NCI-H187 (cell line): ENCODE measurements at regions not wholly inside any gene's neighbourhood (a gene's known extent, or its start where the extent isn't known, plus 50 kb on each side); places are given as distances from the start of the nearest gene placed in this dataset.
A peak's percentile ranks its signal among the peaks of the same experiment; 100 is the strongest.

Experiments used
- DNase-seq, 2 experiments: peaks; one replicate each; lab custom pipeline; 2025; lab: John Stamatoyannopoulos, UW

DNA sequence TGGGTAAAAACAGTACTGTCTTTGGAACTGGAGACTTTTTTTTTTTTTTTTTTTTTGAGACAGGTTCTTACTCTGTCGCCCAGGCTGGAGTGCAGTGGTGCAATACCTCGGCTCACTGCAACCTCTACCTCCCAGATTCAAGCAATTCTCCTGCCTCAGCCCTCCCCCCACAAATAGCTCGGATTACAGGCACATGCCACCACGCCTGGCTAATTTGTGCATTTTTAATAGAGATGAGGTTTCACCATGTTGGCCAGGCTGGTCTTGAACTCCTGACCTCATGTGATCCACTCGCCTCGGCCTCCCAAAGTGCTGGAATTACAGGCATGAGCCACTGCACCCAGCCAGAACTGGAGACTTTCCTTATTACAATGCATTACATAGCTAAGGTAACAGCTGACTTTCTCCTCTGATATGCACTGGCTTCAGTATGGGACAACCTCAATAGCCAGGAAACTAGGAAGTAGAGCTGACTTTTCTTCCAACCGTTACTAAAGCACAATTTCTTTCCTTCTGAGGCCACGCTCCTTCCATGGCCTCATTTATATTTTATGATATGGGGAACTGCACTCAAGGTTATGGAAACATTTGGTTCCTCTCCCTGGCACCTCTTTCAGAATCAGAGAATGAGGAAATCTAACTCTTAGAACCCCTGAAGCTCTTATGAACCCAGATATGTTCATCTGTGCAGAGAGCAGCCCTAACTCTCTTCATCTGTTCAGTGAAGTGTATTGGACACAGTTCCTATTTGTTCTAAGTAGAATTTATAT is 53.5 kb upstream of the FAM9B start:
- no peak for DNase-seq

DNA sequence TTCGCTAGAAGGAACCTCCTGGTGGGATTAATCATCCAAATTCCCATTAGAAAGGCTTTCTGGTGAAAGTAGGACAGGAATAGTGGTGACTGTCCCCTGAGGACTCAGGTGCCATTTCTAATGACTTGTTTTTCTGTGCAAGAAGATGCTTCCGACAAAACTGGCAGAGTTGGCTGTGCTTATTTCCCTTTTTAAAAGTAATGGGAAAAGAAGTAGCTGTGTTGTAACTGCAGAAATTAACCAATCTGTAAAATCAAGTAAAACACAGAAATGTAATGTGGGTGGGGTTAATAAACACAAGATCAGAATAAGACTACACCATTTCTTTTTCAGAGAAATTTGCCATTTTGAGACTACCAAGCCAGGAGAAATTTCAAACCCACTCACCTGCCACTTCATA is 55.0 kb upstream of the FAM9B start:
- no peak for DNase-seq

GRCh38 chrX:9090766-9091165 is 56.8 kb upstream of the FAM9B start:
- no peak for DNase-seq

DNA sequence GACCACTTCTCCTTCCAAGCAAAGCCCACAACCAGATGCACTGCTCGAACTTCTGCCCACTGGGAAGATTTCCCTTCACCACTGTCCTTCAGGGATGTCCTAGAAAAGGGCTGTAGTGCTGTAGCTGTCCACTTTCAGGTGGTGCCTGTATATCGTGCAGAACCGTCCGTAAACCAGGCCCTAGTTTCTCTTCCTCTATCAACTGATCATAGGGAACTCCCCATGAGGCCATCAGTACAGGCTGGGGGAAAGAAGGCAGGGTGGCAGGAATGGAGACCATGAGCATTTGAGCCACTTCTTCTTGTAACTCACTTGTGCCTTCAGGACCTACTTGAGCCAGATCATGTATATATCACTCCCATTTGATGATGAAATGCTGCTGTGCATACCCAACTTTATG is 57.3 kb upstream of the FAM9B start:
- no peak for DNase-seq

GRCh38 chrX:9102956-9103355 is 69.0 kb upstream of the FAM9B start:
- no peak for DNase-seq

- DNase-seq: no peak
Observed at GRCh38 chrX:9108054-9108453, 74.1 kb upstream of the FAM9B start.

DNA sequence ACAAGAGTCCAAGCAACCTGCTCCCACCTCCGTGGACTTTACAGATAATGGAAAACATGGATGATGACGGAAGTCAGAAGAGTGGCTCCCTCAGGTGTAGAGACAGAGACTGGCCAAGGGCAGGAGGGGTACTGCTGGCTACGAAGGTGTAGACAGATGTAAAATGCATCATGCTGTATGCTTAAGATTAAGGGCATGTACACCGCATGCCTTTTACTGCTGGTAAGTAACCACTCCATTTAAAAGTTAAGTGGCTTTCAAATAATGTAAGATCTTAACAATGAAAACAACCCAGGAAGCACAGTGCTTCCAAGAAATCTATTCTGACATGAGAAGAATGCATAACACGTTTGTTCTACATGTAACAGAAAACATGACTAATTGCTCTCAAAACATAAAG is 76.9 kb upstream of the FAM9B start:
- DNase-seq: peak; percentile 35 to 68

- no peak for DNase-seq
Observed at GRCh38 chrX:9114245-9114644, 80.3 kb upstream of the FAM9B start.

DNA sequence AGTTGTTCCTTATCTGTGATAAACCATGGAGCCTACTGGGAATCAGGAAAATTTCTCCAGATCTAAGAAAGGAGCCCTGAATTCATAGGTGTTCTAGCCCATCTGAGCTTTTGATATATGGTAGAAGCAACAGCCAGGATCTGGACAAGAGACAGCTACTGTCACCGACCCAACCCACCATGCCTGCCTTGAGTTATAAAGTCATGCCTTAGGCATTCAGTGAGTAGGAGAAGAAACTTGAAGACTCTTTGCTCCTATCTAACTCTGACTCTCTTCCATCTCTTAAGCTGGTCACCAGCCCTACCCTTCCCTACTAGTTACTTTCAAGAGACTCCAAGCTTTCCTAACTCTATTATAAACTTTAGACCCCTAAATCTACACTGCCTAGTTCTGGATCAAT is 83.9 kb upstream of the FAM9B start:
- DNase-seq: no peak

DNA sequence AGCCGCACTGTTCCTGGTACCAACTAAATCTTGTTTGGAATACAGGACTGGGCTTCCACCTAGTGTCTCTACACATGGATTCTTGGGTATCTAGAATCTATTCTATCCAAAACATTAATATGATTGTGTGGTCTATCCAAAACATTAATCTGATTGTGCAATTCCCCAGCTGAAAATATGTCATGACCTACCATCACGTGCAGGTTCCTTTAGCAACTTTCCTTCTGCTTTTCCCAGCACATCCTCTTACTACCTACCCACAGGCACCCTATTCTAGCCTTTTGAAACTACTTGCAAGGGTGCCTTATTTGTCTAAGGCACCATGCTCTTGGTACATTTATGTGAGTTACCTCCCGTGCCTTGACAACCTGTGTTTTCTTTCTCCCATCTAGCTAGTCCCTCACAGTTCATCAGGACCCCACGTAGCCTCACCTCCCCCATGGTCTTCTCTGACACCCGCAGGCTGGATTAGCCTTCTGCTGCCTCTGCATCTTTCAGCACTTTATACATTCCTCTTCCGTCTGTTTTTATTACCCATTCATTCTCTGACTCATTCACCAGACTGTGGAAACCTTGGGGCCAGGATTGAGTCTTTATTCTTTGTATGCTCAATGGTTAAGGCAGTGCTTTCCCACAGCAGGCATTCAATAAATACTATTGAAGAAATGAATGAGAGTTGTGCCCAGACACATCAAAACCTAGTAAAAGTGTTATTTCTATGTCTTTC is 88.8 kb upstream of the FAM9B start:
- no peak for DNase-seq

DNA sequence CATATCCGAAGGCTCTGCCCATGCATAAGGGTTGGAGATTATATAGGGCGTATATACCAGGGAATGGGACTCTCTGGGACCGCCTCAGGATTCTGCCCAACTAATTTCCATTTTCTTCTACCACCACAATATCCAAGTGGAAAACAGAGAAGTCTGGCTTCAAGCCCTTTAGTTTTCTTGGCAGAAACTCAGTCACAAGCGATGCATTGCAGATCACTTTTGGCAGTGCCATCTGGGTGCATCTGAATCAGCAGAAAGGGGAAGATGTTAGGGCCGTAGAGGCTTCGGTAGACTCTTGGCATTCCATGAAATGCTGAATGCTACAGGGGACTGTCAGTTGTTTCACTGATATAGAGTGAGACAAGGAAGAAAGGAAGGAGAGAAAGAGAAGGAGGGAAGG is 94.1 kb upstream of the FAM9B start:
- no peak for DNase-seq

DNA sequence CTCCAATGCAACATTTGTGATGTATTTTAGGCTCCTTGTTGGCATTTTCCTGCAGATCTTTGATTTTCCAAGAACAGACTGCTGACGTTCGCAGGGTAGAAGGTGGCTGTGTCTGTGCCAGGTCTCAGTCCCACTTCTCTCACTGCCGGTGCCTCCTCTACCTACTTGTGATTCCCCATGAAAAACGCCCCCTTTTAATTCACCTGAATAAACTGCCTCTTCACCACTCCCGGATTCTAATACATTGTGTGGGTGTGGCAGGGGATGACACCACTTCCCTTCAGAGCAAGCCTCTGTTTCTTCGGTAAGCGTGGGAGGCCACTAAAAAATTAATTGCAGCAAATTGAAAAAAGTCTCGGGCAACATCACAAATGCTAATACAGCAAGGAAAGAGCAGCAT is 96.1 kb upstream of the FAM9B start:
- no peak for DNase-seq

GRCh38 chrX:9131066-9131465 is 97.1 kb upstream of the FAM9B start:
- DNase-seq: no peak

- DNase-seq: no peak
Observed at GRCh38 chrX:9132036-9132638, 98.2 kb upstream of the FAM9B start.

- DNase-seq: no peak
Observed at GRCh38 chrX:9133426-9133825, 99.5 kb upstream of the FAM9B start.

- DNase-seq: no peak
Observed at GRCh38 chrX:9134366-9134765, 100.4 kb upstream of the FAM9B start.

DNA sequence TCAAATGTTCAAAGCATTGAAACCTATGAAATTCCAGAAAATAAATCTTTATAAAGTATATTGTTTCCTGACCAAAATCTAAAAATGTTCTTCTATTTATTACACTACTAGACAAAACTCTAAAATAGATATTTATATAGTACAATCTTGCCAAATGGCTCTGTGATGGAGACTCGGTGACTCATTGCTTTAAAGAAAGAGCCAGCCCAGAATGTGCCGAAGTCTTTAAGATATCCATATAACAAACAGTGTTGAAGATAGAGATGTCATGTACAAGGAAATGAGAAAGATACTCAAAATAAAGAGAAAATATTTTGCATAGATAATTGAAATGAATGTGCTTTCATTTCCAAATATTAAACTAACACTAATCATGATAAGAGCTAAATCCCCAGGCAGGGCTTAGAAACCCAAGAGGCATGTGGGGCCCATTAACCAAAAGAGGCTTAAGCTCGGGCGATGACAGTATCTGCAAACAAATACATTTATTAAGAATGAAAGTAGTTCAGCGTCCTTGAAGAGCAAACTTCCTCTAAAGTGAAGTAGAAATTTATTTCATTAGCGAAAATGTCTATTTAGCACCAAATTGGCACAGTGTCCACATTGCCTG is 102.1 kb upstream of the FAM9B start:
- DNase-seq: no peak

- no peak for DNase-seq
Observed at GRCh38 chrX:9137152-9137551, 103.2 kb upstream of the FAM9B start.

GRCh38 chrX:9141496-9141895 is 107.6 kb upstream of the FAM9B start:
- no peak for DNase-seq

GRCh38 chrX:9144701-9145241 is 110.8 kb upstream of the FAM9B start:
- no peak for DNase-seq

- DNase-seq: no peak
Observed at GRCh38 chrX:9146657-9147056, 112.7 kb upstream of the FAM9B start.

- DNase-seq: no peak
Observed at GRCh38 chrX:9147086-9147485, 113.2 kb upstream of the FAM9B start.

- no peak for DNase-seq
Observed at GRCh38 chrX:9147726-9148125, 113.8 kb upstream of the FAM9B start.
